ENCODE measurements at regions not wholly inside any gene's neighbourhood (a gene's known extent, or its start where the extent isn't known, plus 50 kb on each side); places are given as distances from the start of the nearest gene placed in this dataset.

DNA sequence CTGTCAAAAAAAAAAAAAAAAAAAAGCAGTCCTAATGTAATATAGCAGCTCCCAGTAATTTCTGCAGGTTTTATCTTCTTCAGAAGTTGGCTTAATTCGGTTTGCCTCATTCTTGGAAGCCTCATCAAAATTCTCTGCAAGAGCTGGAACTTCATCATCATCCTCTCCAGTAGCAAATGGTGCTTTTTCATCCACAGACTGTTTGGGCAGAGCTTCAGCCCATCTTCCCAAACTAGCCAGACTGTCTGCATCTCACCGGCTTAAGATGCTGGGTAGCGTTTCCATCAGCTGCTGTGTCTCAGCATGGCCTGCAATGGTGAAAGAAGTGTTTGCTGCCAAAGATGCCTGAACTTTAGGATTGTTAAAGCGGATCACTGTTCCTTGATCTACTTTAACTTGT, 112.6 kb downstream of the AIPL1 start:
- H3K27me3 ChIP-seq (replicated peaks in 1 of 2; ENCODE audit: control insufficient read depth in 2 of 2, insufficient read depth in 2 of 2, low read length in 1 of 2), result no peaks in the 10 kb centered on the region; a peak in 1 of 4 replicates
- no peak overlapping the region for H3K4me2 ChIP-seq (ENCODE audit: control insufficient read depth, insufficient read depth)
- H3K9me3 ChIP-seq (replicated peaks; ENCODE audit: control insufficient read depth, insufficient read depth, low read length), result no peaks in the 10 kb centered on the region
- RAD21 ChIA-PET (ENCODE audit: unreplicated experiment), result no interaction called here
- TF ChIP-seq EZH2 (IDR thresholded peaks at IDR 0.05; ENCODE audit: borderline replicate concordance, control insufficient read depth, low read depth, low read length) (no peak), GATAD2B (conservative IDR thresholded peaks at IDR 0.05; ENCODE audit: low read depth) (no peak), EGR1 (IDR thresholded peaks at IDR 0.05; ENCODE audit: borderline replicate concordance in 1 of 2, low read depth in 2 of 2, low read length in 2 of 2) (no peak), SIN3A (IDR thresholded peaks at IDR 0.05; ENCODE audit: low read depth, low read length) (no peak), PAX5 (IDR thresholded peaks at IDR 0.05; ENCODE audit: borderline replicate concordance, low read depth, low read length) (no peak), IRF5 (IDR thresholded peaks at IDR 0.05; ENCODE audit: borderline replicate concordance) (no peak), ZSCAN29 (IDR thresholded peaks at IDR 0.05) (no peak), BACH1 (IDR thresholded peaks at IDR 0.05; ENCODE audit: borderline replicate concordance) (no peak), GABPA (IDR thresholded peaks at IDR 0.05; ENCODE audit: low read depth) (no peak)
- TF ChIP-seq, protein P1, sequence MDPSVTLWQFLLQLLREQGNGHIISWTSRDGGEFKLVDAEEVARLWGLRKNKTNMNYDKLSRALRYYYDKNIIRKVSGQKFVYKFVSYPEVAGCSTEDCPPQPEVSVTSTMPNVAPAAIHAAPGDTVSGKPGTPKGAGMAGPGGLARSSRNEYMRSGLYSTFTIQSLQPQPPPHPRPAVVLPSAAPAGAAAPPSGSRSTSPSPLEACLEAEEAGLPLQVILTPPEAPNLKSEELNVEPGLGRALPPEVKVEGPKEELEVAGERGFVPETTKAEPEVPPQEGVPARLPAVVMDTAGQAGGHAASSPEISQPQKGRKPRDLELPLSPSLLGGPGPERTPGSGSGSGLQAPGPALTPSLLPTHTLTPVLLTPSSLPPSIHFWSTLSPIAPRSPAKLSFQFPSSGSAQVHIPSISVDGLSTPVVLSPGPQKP (IDR thresholded peaks at IDR 0.05; ENCODE audit: low read depth, low read length), result no peak
- FAIRE-seq (no peak), ATAC-seq (no peak), DNase-seq (ENCODE audit: low read depth, low spot score) (no peak)
- H3K79me2 ChIP-seq (ENCODE audit: control insufficient read depth, insufficient read depth, low read length), result no peaks in the 10 kb centered on the region
- no TSS peak for BruUV-seq (replicated peaks)
- 59% methylated on average over 4 of the region's 4 CpGs for WGBS (ENCODE audit: insufficient coverage, insufficient replicate concordance, low lambda C conversion rate, missing lambda C conversion rate)
- H3K27ac ChIP-seq (ENCODE audit: control insufficient read depth, insufficient read depth), result no peak overlapping the region
- H3K36me3 ChIP-seq (ENCODE audit: control insufficient read depth in 2 of 2, insufficient read depth in 2 of 2, low read length in 1 of 2), result no peaks in the 10 kb centered on the region
- SMC1A ChIA-PET (ENCODE audit: uncharacterized antibody, unreplicated experiment), result no interaction called here
- POLR2A ChIA-PET, result no interaction called here
- in situ Hi-C loops (cut with MboI) (no loop called here), intact Hi-C loops (cut with micrococcal nuclease; ENCODE audit: unreplicated experiment) (no loop called here)
- H4K20me1 ChIP-seq (ENCODE audit: control insufficient read depth, insufficient read depth), result no peaks in the 10 kb centered on the region
- no peak overlapping the region for H3K4me3 ChIP-seq
- CTCF ChIA-PET, result no interaction called here
- no peaks in the 10 kb centered on the region for H3K4me1 ChIP-seq (ENCODE audit: control insufficient read depth, insufficient read depth, low read length)
- no peak overlapping the region for H3K9ac ChIP-seq (ENCODE audit: control insufficient read depth, insufficient read depth, low read length)
- no peak overlapping the region for H2AFZ ChIP-seq (ENCODE audit: control insufficient read depth, low read depth, low read length)
